H9 (cell line): ENCODE measurements at regions not wholly inside any gene's neighbourhood (a gene's known extent, or its start where the extent isn't known, plus 50 kb on each side); places are given as distances from the start of the nearest gene placed in this dataset.

Experiments used
- DNase-seq: peaks from one replicate; pipeline ENCODE4 v3.0.0-alpha.2; 2017
- H2AFZ ChIP-seq: one replicate; pipeline ENCODE4 v1.6.1; 2013; ENCODE audit warnings: mild to moderate bottlenecking, low read length, control low read depth, moderate library complexity
- H2AK5ac ChIP-seq: 2 replicates; pipeline ENCODE4 v1.6.1; 2013; ENCODE audit warnings: low read length, control low read depth, mixed read lengths; ENCODE audit not compliant: insufficient read length
- H2BK120ac ChIP-seq: one replicate; pipeline ENCODE4 v1.6.1; 2013; ENCODE audit warnings: low read depth, mild to moderate bottlenecking, low read length, control low read depth, inconsistent platforms; ENCODE audit not compliant: poor library complexity, severe bottlenecking
- H2BK12ac ChIP-seq: 2 replicates; pipeline ENCODE4 v1.6.1; 2013; ENCODE audit warnings: low read length, control low read depth, mixed read lengths, low read depth; ENCODE audit not compliant: insufficient read length
- H2BK15ac ChIP-seq: 2 replicates; pipeline ENCODE4 v1.6.1; 2013; ENCODE audit warnings: low read depth, low read length, control low read depth
- H2BK20ac ChIP-seq: one replicate; pipeline ENCODE4 v1.6.1; 2013; ENCODE audit warnings: low read depth, mild to moderate bottlenecking, low read length, control low read depth, inconsistent platforms; ENCODE audit not compliant: poor library complexity, severe bottlenecking
- H2BK5ac ChIP-seq: 2 replicates; pipeline ENCODE4 v1.6.1; 2013; ENCODE audit warnings: low read length, control low read depth, mixed read lengths; ENCODE audit not compliant: insufficient read length
- H3K14ac ChIP-seq: 2 replicates; pipeline ENCODE4 v1.6.1; 2013; ENCODE audit warnings: low read length, control low read depth; ENCODE audit not compliant: insufficient read depth
- H3K18ac ChIP-seq: 2 replicates; pipeline ENCODE4 v1.6.1; 2013; ENCODE audit warnings: low read depth, mild to moderate bottlenecking, mixed read lengths, low read length, control low read depth; ENCODE audit not compliant: insufficient read length
- H3K23ac ChIP-seq: 2 replicates; pipeline ENCODE4 v1.6.1; 2013; ENCODE audit warnings: low read length, control low read depth, mixed read lengths, low read depth; ENCODE audit not compliant: insufficient read length
- H3K23me2 ChIP-seq: 2 replicates; pipeline ENCODE4 v1.6.1; 2013; ENCODE audit warnings: low read depth, mild to moderate bottlenecking, mixed read lengths, low read length, control low read depth; ENCODE audit not compliant: insufficient read length, poor library complexity, severe bottlenecking
- H3K27ac ChIP-seq: 2 replicates; pipeline ENCODE4 v1.5.1; 2013; ENCODE audit warnings: low read length, control low read depth, mixed read lengths, low read depth; ENCODE audit not compliant: insufficient read length
- H3K27me3 ChIP-seq: 2 replicates; pipeline ENCODE4 v1.6.1; 2013; ENCODE audit warnings: low read length, control low read depth, inconsistent platforms; ENCODE audit not compliant: insufficient read depth
- H3K4ac ChIP-seq: 2 replicates; pipeline ENCODE4 v1.6.1; 2013; ENCODE audit warnings: low read depth, mild to moderate bottlenecking, control low read depth, inconsistent platforms, low read length, moderate library complexity
- H3K4me1 ChIP-seq: 2 replicates; pipeline ENCODE4 v1.6.1; 2013; ENCODE audit warnings: low read length, control low read depth, inconsistent platforms; ENCODE audit not compliant: insufficient read depth
- H3K4me2 ChIP-seq: 2 replicates; pipeline ENCODE4 v1.6.1; 2013; ENCODE audit warnings: low read length, control low read depth, mixed read lengths; ENCODE audit not compliant: insufficient read length, insufficient read depth
- H3K56ac ChIP-seq: 2 replicates; pipeline ENCODE4 v1.6.1; 2013; ENCODE audit warnings: low read depth, mild to moderate bottlenecking, mixed read lengths, low read length, control low read depth; ENCODE audit not compliant: insufficient read length
- H3K79me1 ChIP-seq: 2 replicates; pipeline ENCODE4 v1.6.1; 2013; ENCODE audit warnings: low read depth, mild to moderate bottlenecking, moderate library complexity, low read length, control low read depth, inconsistent platforms; ENCODE audit not compliant: insufficient read depth, poor library complexity, severe bottlenecking
- H3K79me2 ChIP-seq: 2 replicates; pipeline ENCODE4 v1.6.1; 2013; ENCODE audit warnings: low read length, control low read depth, inconsistent platforms; ENCODE audit not compliant: insufficient read depth
- H3K9ac ChIP-seq: 2 replicates; pipeline ENCODE4 v1.6.1; 2013; ENCODE audit warnings: low read length, control low read depth, mixed read lengths; ENCODE audit not compliant: insufficient read length; ENCODE audit errors: extremely low read depth
- H3K9me3 ChIP-seq: one replicate; pipeline ENCODE4 v1.6.1; 2013; ENCODE audit warnings: low read depth, low read length, inconsistent platforms; ENCODE audit not compliant: control insufficient read depth
- H3T11ph ChIP-seq: one replicate; pipeline ENCODE4 v1.6.1; 2013; ENCODE audit warnings: mild to moderate bottlenecking, low read length, control low read depth, inconsistent platforms
- H4K20me1 ChIP-seq: one replicate; pipeline ENCODE4 v1.6.1; 2013; ENCODE audit not compliant: control insufficient read depth, insufficient read length, insufficient read depth
- H4K5ac ChIP-seq: 2 replicates; pipeline ENCODE4 v1.6.1; 2013; ENCODE audit warnings: low read depth, mild to moderate bottlenecking, mixed read lengths, low read length, control low read depth; ENCODE audit not compliant: insufficient read length
- H4K8ac ChIP-seq: replicated peaks from 2 replicates; pipeline ENCODE4 v1.6.1; 2013; ENCODE audit warnings: low read length, control low read depth, mixed read lengths, low read depth; ENCODE audit not compliant: insufficient read length
- H4K91ac ChIP-seq: 2 replicates; pipeline ENCODE4 v1.6.1; 2013; ENCODE audit warnings: low read depth, mild to moderate bottlenecking, moderate library complexity, mixed read lengths, low read length, control low read depth; ENCODE audit not compliant: insufficient read length
- H3K27ac Mint-ChIP-seq, 3 experiments: 2 replicates in 2 of 3; 3 replicates in 1 of 3; pipeline ENCODE4 v1.8.0; 2020 to 2021; ENCODE audit warnings: mixed read lengths in 3 of 3, mild to moderate bottlenecking in 1 of 3, moderate library complexity in 1 of 3
- H3K27me3 Mint-ChIP-seq: 2 replicates; pipeline ENCODE4 v1.8.0; 2021; ENCODE audit warnings: low read depth, mild to moderate bottlenecking, moderate library complexity, mixed read lengths
- H3K36me3 Mint-ChIP-seq, 3 experiments: 2 replicates in 2 of 3; 3 replicates in 1 of 3; pipeline ENCODE4 v1.8.0; 2020 to 2021; ENCODE audit warnings: low read depth in 3 of 3, mixed read lengths in 3 of 3; ENCODE audit not compliant: insufficient read depth in 1 of 3
- H3K4me1 Mint-ChIP-seq, 2 experiments: 2 replicates each; pipeline ENCODE4 v1.8.0; 2020; ENCODE audit warnings: mixed read lengths in 2 of 2
- H3K4me3 Mint-ChIP-seq, 2 experiments: 2 replicates in 1 of 2; 3 replicates in 1 of 2; pipeline ENCODE4 v1.8.0; 2020 to 2021; ENCODE audit warnings: mild to moderate bottlenecking in 2 of 2, mixed read lengths in 2 of 2, moderate library complexity in 1 of 2
- H3K9me3 Mint-ChIP-seq, 2 experiments: 2 replicates in 1 of 2; 3 replicates in 1 of 2; pipeline ENCODE4 v1.8.0; 2020; ENCODE audit warnings: mild to moderate bottlenecking in 2 of 2, mixed read lengths in 2 of 2, moderate library complexity in 1 of 2
- CTCF ChIP-seq: fragments of 200-600 bp; sonication (generic); conservative IDR thresholded peaks from 3 replicates; pipeline ENCODE4 v1.8.0; 2021; ENCODE audit warnings: antibody characterized with exemption, mild to moderate bottlenecking
- WGBS: extraction: QIAGEN DNeasy Blood & Tissue Kit; methylation state at CpG from one replicate; pipeline ENCODE4 v1.1.7; 2013; ENCODE audit warnings: missing lambda C conversion rate, low lambda C conversion rate, mixed read lengths; ENCODE audit not compliant: insufficient read length; ENCODE audit errors: extremely low coverage; 5-methylcytosine and 5-hydroxymethylcytosine counted together

GRCh38 chr2:118403658-118404451 lies 315.6 kb downstream of the INSIG2 start:
- H2AK5ac ChIP-seq, result no peak overlapping the region
- H2BK5ac ChIP-seq, result no peak overlapping the region
- H3K4me1 ChIP-seq, result no peaks in the 10 kb centered on the region
- H3K9ac ChIP-seq, result no peak overlapping the region
- no peak overlapping the region for H4K91ac ChIP-seq
- H3K79me2 ChIP-seq, result no peaks in the 10 kb centered on the region
- H2BK20ac ChIP-seq, result no peak overlapping the region
- no peak overlapping the region for H3K23ac ChIP-seq
- no peak overlapping the region for H4K5ac ChIP-seq
- no peak overlapping the region for H3K56ac ChIP-seq
- DNase-seq, result no peak
- no peaks in the 10 kb centered on the region for H4K20me1 ChIP-seq
- H3K4me1 Mint-ChIP-seq, result no peaks in the 10 kb centered on the region
- no peaks in the 10 kb centered on the region for H3K23me2 ChIP-seq
- 100% methylated on average over 1 of the region's 5 CpGs for WGBS
- no peaks in the 10 kb centered on the region for H3K9me3 ChIP-seq
- no peak overlapping the region for H2BK12ac ChIP-seq
- no peak for TF ChIP-seq CTCF
- peaks cover 0 to 24% (median 2%) of the 10 kb centered on the region in 3 experiments; a peak in 4 of 7 replicates for H3K36me3 Mint-ChIP-seq
- no peak overlapping the region for H3T11ph ChIP-seq
- no peak overlapping the region for H2AFZ ChIP-seq
- no peak overlapping the region for H2BK120ac ChIP-seq
- no peak overlapping the region for H3K4me3 Mint-ChIP-seq
- H3K4me2 ChIP-seq, result no peak overlapping the region
- no peaks in the 10 kb centered on the region for H3K79me1 ChIP-seq
- H3K4ac ChIP-seq, result no peak overlapping the region
- peaks cover 19 to 25% of the 10 kb centered on the region in 2 experiments for H3K9me3 Mint-ChIP-seq
- H3K27me3 Mint-ChIP-seq, result peaks cover 5% of the 10 kb centered on the region
- no peak overlapping the region for H3K27ac ChIP-seq
- no peaks in the 10 kb centered on the region for H3K27me3 ChIP-seq
- H2BK15ac ChIP-seq, result no peak overlapping the region
- H4K8ac ChIP-seq, result no peak overlapping the region
- H3K18ac ChIP-seq, result no peak overlapping the region
- no peak overlapping the region for H3K14ac ChIP-seq
- no peak overlapping the region for H3K27ac Mint-ChIP-seq
